Neural cell (in vitro differentiated cells): ENCODE measurements at regions not wholly inside any gene's neighbourhood (a gene's known extent, or its start where the extent isn't known, plus 50 kb on each side); places are given as distances from the start of the nearest gene placed in this dataset.
"Not testable (repeated sequence)": the region's sequence is repeated elsewhere in the genome, so short reads cannot be mapped to it uniquely, and the experiment has no call there.

Source experiments
- H2AFZ ChIP-seq: fragments of 200-600, 300-800 bp; sonication (generic), shearing (Covaris generic); 2 replicates; pipeline ENCODE4 v1.6.0; 2014; ENCODE audit warnings: low read depth, mild to moderate bottlenecking, antibody characterized with exemption, low read length, moderate library complexity
- H3F3A ChIP-seq: fragments of 200-600 bp; shearing (Covaris generic); 2 replicates; pipeline ENCODE4 v1.6.1; 2016; ENCODE audit warnings: mild to moderate bottlenecking, moderate library complexity, mixed read lengths, antibody characterized with exemption, low read length; ENCODE audit not compliant: insufficient read depth, poor library complexity, severe bottlenecking
- H3K27ac ChIP-seq: fragments of 200-600, 300-800 bp; sonication (generic), shearing (Covaris generic); 2 replicates; pipeline ENCODE4 v1.5.1; 2014; ENCODE audit warnings: mild to moderate bottlenecking, low read length, moderate library complexity
- H3K27me3 ChIP-seq: fragments of 300-800, 200-600 bp; sonication (generic), shearing (Covaris generic); 2 replicates; pipeline ENCODE4 v1.6.0; 2014; ENCODE audit warnings: mild to moderate bottlenecking, low read depth, low read length, moderate library complexity; ENCODE audit not compliant: insufficient read depth
- H3K36me3 ChIP-seq: fragments of 300-800, 200-600 bp; sonication (generic), shearing (Covaris generic); 2 replicates; pipeline ENCODE4 v1.5.1; 2014; ENCODE audit warnings: mild to moderate bottlenecking, antibody characterized with exemption, low read length, moderate library complexity; ENCODE audit not compliant: insufficient read depth
- H3K4me2 ChIP-seq: fragments of 300-800, 200-600 bp; sonication (generic), shearing (Covaris generic); 2 replicates; pipeline ENCODE4 v1.6.0; 2014; ENCODE audit warnings: mild to moderate bottlenecking, low read length
- H3K4me3 ChIP-seq: fragments of 300-800, 200-600 bp; sonication (generic), shearing (Covaris generic); 2 replicates; pipeline ENCODE4 v1.5.1; 2014; ENCODE audit warnings: mild to moderate bottlenecking, low read length, moderate library complexity
- H3K79me2 ChIP-seq: fragments of 200-600 bp; shearing (Covaris generic); replicated peaks from 2 replicates; pipeline ENCODE4 v1.6.0; 2014; ENCODE audit warnings: mild to moderate bottlenecking, low read length, moderate library complexity; ENCODE audit not compliant: insufficient read depth
- H3K9ac ChIP-seq: fragments of 300-800, 200-600 bp; sonication (generic), shearing (Covaris generic); 2 replicates; pipeline ENCODE4 v1.6.1; 2016; ENCODE audit warnings: mild to moderate bottlenecking, low read length, mixed read lengths
- H3K9me2 ChIP-seq: fragments of 200-600 bp; shearing (Covaris generic); 2 replicates; pipeline ENCODE4 v1.6.1; 2016; ENCODE audit warnings: mild to moderate bottlenecking, low read length, mixed read lengths; ENCODE audit not compliant: insufficient read depth
- H3K9me3 ChIP-seq: fragments of 200-600, 300-800 bp; sonication (generic), shearing (Covaris generic); 2 replicates; pipeline ENCODE4 v1.6.1; 2016; ENCODE audit warnings: mild to moderate bottlenecking, mixed run types, low read length, moderate library complexity, mixed read lengths
- H4K20me1 ChIP-seq: fragments of 200-600 bp; shearing (Covaris generic); 2 replicates; pipeline ENCODE4 v1.6.1; 2016; ENCODE audit warnings: mild to moderate bottlenecking, mixed run types; ENCODE audit not compliant: insufficient read depth
- CTCF ChIP-seq: fragments of 450-650 bp; IDR thresholded peaks from 2 replicates; pipeline ENCODE4 v1.5.1; 2014; ENCODE audit warnings: antibody characterized with exemption, mild to moderate bottlenecking, moderate library complexity; ENCODE audit not compliant: poor library complexity, severe bottlenecking
- EP300 ChIP-seq: fragments of 450-650 bp; conservative IDR thresholded peaks from 2 replicates; pipeline ENCODE4 v1.6.1; 2014; ENCODE audit warnings: antibody characterized with exemption, mild to moderate bottlenecking, moderate library complexity; ENCODE audit not compliant: poor library complexity, severe bottlenecking
- EZH2 ChIP-seq: fragments of 200-600, 300-800 bp; shearing (Covaris generic), sonication (generic); IDR thresholded peaks from 2 replicates; pipeline ENCODE4 v1.6.1; 2014; ENCODE audit warnings: antibody characterized with exemption, low read length, borderline replicate concordance, mild to moderate bottlenecking; ENCODE audit not compliant: insufficient read depth, poor library complexity, severe bottlenecking
- REST ChIP-seq: IDR thresholded peaks from 2 replicates; pipeline ENCODE4 v1.6.1; 2012; ENCODE audit warnings: borderline replicate concordance
- TAF1 ChIP-seq: IDR thresholded peaks from 2 replicates; pipeline ENCODE4 v1.6.1; 2012; ENCODE audit warnings: low read depth

GRCh38 chr3:170689893-170690660 is 104.2 kb upstream of the SLC7A14 start:
- no peak overlapping the region for H3K9ac ChIP-seq
- no peaks in the 10 kb centered on the region for H3K36me3 ChIP-seq
- no peaks in the 10 kb centered on the region for H3K9me3 ChIP-seq
- no peaks in the 10 kb centered on the region for H3F3A ChIP-seq
- no peak overlapping the region for H3K4me3 ChIP-seq
- H2AFZ ChIP-seq: no peak overlapping the region
- H3K79me2 ChIP-seq: no peaks in the 10 kb centered on the region
- no peaks in the 10 kb centered on the region for H3K9me2 ChIP-seq
- no peaks in the 10 kb centered on the region for H3K27me3 ChIP-seq
- peak; percentile 17 for TF ChIP-seq CTCF
- TF ChIP-seq TAF1: no peak
- no peak overlapping the region for H3K27ac ChIP-seq
- no peaks in the 10 kb centered on the region for H4K20me1 ChIP-seq
- no peak overlapping the region for H3K4me2 ChIP-seq

GRCh38 chr3:170689296-170689829 is 103.5 kb upstream of the SLC7A14 start:
- no peak overlapping the region for H3K4me2 ChIP-seq
- H2AFZ ChIP-seq: no peak overlapping the region
- no peaks in the 10 kb centered on the region for H3K9me3 ChIP-seq
- no peak for TF ChIP-seq EZH2
- no peaks in the 10 kb centered on the region for H4K20me1 ChIP-seq
- no peak overlapping the region for H3K27ac ChIP-seq
- H3K9ac ChIP-seq: no peak overlapping the region
- no peaks in the 10 kb centered on the region for H3K27me3 ChIP-seq
- no peaks in the 10 kb centered on the region for H3K9me2 ChIP-seq
- H3K4me3 ChIP-seq: no peak overlapping the region
- no peaks in the 10 kb centered on the region for H3F3A ChIP-seq
- H3K36me3 ChIP-seq: no peaks in the 10 kb centered on the region
- H3K79me2 ChIP-seq: no peaks in the 10 kb centered on the region

- not testable (repeated sequence) for H3K9me3 ChIP-seq, H3K4me2 ChIP-seq, H3K9ac ChIP-seq, H3F3A ChIP-seq, H3K27ac ChIP-seq, H3K36me3 ChIP-seq, H3K27me3 ChIP-seq, H3K4me3 ChIP-seq, H2AFZ ChIP-seq, H3K9me2 ChIP-seq, H3K79me2 ChIP-seq, H4K20me1 ChIP-seq
Measured at GRCh38 chr3:170688222-170688621, 102.3 kb upstream of the SLC7A14 start.

GRCh38 chr3:170680593-170680992 is 94.7 kb upstream of the SLC7A14 start:
- no peak overlapping the region for H3K27ac ChIP-seq
- no peak overlapping the region for H3K4me2 ChIP-seq
- H3K36me3 ChIP-seq: no peaks in the 10 kb centered on the region
- no peak overlapping the region for H2AFZ ChIP-seq
- no peak overlapping the region for H3K4me3 ChIP-seq
- no peaks in the 10 kb centered on the region for H3K27me3 ChIP-seq
- TF ChIP-seq REST (no peak), EP300 (no peak), CTCF (no peak)
- H4K20me1 ChIP-seq: no peaks in the 10 kb centered on the region
- H3K9ac ChIP-seq: no peak overlapping the region
- no peaks in the 10 kb centered on the region for H3K9me3 ChIP-seq
- H3F3A ChIP-seq: no peaks in the 10 kb centered on the region
- H3K9me2 ChIP-seq: no peaks in the 10 kb centered on the region
- H3K79me2 ChIP-seq: no peaks in the 10 kb centered on the region
